H1 (cell line): ENCODE measurements at regions not wholly inside any gene's neighbourhood (a gene's known extent, or its start where the extent isn't known, plus 50 kb on each side); places are given as distances from the start of the nearest gene placed in this dataset.

ENCODE experiments used
- CTCF ChIA-PET: fragments of 300-600 bp; sonication (Branson Sonifier 250); formaldehyde crosslinking; loops from one replicate; lab custom pipeline; 2021; ENCODE audit not compliant: partially characterized antibody; lab: Charles Lee
- POLR2A ChIA-PET: fragments of 300-600 bp; sonication (Branson Sonifier 250); formaldehyde crosslinking; loops from one replicate; lab custom pipeline; 2021; ENCODE audit warnings: inconsistent platforms; ENCODE audit not compliant: partially characterized antibody; lab: Charles Lee
- DNase-seq, 2 experiments: peaks; one replicate each; pipeline versions ENCODE4 v3.0.0 to v3.0.0-alpha.2; 2010 to 2022; ENCODE audit warnings: low spot score in 2 of 2, low read depth in 1 of 2, mixed read lengths in 1 of 2
- FAIRE-seq: peaks from 2 replicates; lab custom pipeline; 2011; peaks lifted over from hg19 to GRCh38; lab: Jason Lieb, UNC
- H2AFZ ChIP-seq: 2 replicates; pipeline ENCODE4 v1.8.1; 2012; ENCODE audit warnings: low read length, inconsistent platforms
- H2AK5ac ChIP-seq: 2 replicates; pipeline ENCODE4 v1.6.1; 2013; ENCODE audit warnings: low read depth, low read length
- H2BK120ac ChIP-seq: replicated peaks from 2 replicates; pipeline ENCODE3; 2013; ENCODE audit warnings: low read depth, low read length, inconsistent platforms
- H2BK12ac ChIP-seq: 2 replicates; pipeline ENCODE4 v1.6.1; 2013; ENCODE audit warnings: low read depth, low read length
- H2BK15ac ChIP-seq: 2 replicates; pipeline ENCODE4 v1.6.1; 2013; ENCODE audit warnings: low read length
- H2BK20ac ChIP-seq: 2 replicates; pipeline ENCODE4 v1.6.1; 2013; ENCODE audit warnings: low read length
- H2BK5ac ChIP-seq: 2 replicates; pipeline ENCODE4 v1.6.1; 2013; ENCODE audit warnings: low read depth, low read length
- H3K14ac ChIP-seq: 2 replicates; pipeline ENCODE4 v1.6.1; 2013; ENCODE audit warnings: inconsistent platforms; ENCODE audit not compliant: insufficient read length
- H3K18ac ChIP-seq: 2 replicates; pipeline ENCODE4 v1.6.1; 2013; ENCODE audit warnings: low read length; ENCODE audit errors: extremely low read depth
- H3K23ac ChIP-seq: 2 replicates; pipeline ENCODE4 v1.6.1; 2013; ENCODE audit warnings: inconsistent platforms; ENCODE audit not compliant: insufficient read length
- H3K23me2 ChIP-seq: 2 replicates; pipeline ENCODE4 v1.6.1; 2013; ENCODE audit warnings: low read depth, low read length
- H3K27ac ChIP-seq: 2 replicates; pipeline ENCODE4 v1.6.1; 2011; ENCODE audit warnings: low read depth, low read length, inconsistent platforms
- H3K27me3 ChIP-seq, 4 experiments: replicated peaks in 1 of 4; 1 replicate in 1 of 4; 2 replicates in 3 of 4; pipeline versions ENCODE4 v1.6.1 to v1.8.1; 2011 to 2013; ENCODE audit warnings: low read length in 3 of 4, mild to moderate bottlenecking in 3 of 4, inconsistent platforms in 2 of 4, mixed read lengths in 2 of 4, moderate library complexity in 1 of 4; ENCODE audit not compliant: control insufficient read depth in 3 of 4, insufficient read depth in 3 of 4; ENCODE audit errors: extremely low read depth in 1 of 4
- H3K36me3 ChIP-seq, 4 experiments: 2 replicates each; pipeline versions ENCODE4 v1.6.1 to v1.8.1; 2011 to 2013; ENCODE audit warnings: mild to moderate bottlenecking in 4 of 4, low read length in 3 of 4, moderate library complexity in 2 of 4, control low read depth in 1 of 4, inconsistent platforms in 1 of 4; ENCODE audit not compliant: insufficient read depth in 4 of 4, control insufficient read depth in 2 of 4
- H3K4ac ChIP-seq: replicated peaks from 2 replicates; pipeline ENCODE3; 2013; ENCODE audit warnings: low read length, low read depth, mixed read lengths, inconsistent platforms; ENCODE audit not compliant: insufficient read length
- H3K4me1 ChIP-seq, 4 experiments: replicated peaks in 1 of 4; 1 replicate in 1 of 4; 2 replicates in 3 of 4; pipeline versions ENCODE4 v1.6.1 to v1.8.1; 2011 to 2013; ENCODE audit warnings: low read length in 3 of 4, inconsistent platforms in 2 of 4, mixed read lengths in 1 of 4; ENCODE audit not compliant: insufficient read depth in 4 of 4, control insufficient read depth in 3 of 4
- H3K4me2 ChIP-seq, 2 experiments: 2 replicates each; pipeline versions ENCODE4 v1.6.1 to v1.8.1; 2011 to 2013; ENCODE audit warnings: low read depth in 2 of 2, low read length in 2 of 2, control low read depth in 1 of 2, inconsistent platforms in 1 of 2, mild to moderate bottlenecking in 1 of 2; ENCODE audit not compliant: insufficient read depth in 1 of 2
- H3K4me3 ChIP-seq, 4 experiments: fragments of 200-600, 300-600 bp in 1 of 4; sonication (generic), shearing (Covaris generic), sonication (Bioruptor Twin) in 1 of 4; 2 replicates each; pipeline versions ENCODE4 v1.5.1 to v1.8.1; 2011 to 2016; ENCODE audit warnings: low read length in 4 of 4, low read depth in 3 of 4, control low read depth in 2 of 4, inconsistent platforms in 2 of 4, mild to moderate bottlenecking in 2 of 4, mixed read lengths in 1 of 4, moderate library complexity in 1 of 4; ENCODE audit not compliant: insufficient read depth in 2 of 4; ENCODE audit errors: extremely low read depth in 1 of 4
- H3K56ac ChIP-seq: replicated peaks from 2 replicates; pipeline ENCODE3; 2013; ENCODE audit warnings: low read depth, mild to moderate bottlenecking, mixed read lengths, low read length, inconsistent platforms; ENCODE audit not compliant: insufficient read length
- H3K79me1 ChIP-seq: 2 replicates; pipeline ENCODE4 v1.6.1; 2013; ENCODE audit warnings: low read depth, low read length, control low read depth
- H3K79me2 ChIP-seq, 2 experiments: 2 replicates each; pipeline versions ENCODE4 v1.6.1 to v1.8.1; 2012 to 2013; ENCODE audit warnings: low read length in 2 of 2, mild to moderate bottlenecking in 2 of 2, inconsistent platforms in 1 of 2; ENCODE audit not compliant: insufficient read depth in 2 of 2, control insufficient read depth in 1 of 2
- H3K9ac ChIP-seq, 4 experiments: replicated peaks in 1 of 4; 1 replicate in 1 of 4; 2 replicates in 3 of 4; pipeline versions ENCODE4 v1.6.1 to v1.8.1; 2011 to 2013; ENCODE audit warnings: low read depth in 3 of 4, low read length in 3 of 4, control low read depth in 2 of 4, mild to moderate bottlenecking in 2 of 4, moderate library complexity in 2 of 4, inconsistent platforms in 1 of 4; ENCODE audit errors: extremely low read depth in 1 of 4
- H3K9me3 ChIP-seq, 2 experiments: 2 replicates each; pipeline versions ENCODE4 v1.6.1 to v1.8.1; 2012 to 2013; ENCODE audit warnings: mild to moderate bottlenecking in 2 of 2, moderate library complexity in 2 of 2, control low read depth in 1 of 2, inconsistent platforms in 1 of 2, low read depth in 1 of 2, low read length in 1 of 2, mixed read lengths in 1 of 2; ENCODE audit not compliant: insufficient read depth in 2 of 2
- H4K20me1 ChIP-seq, 2 experiments: replicated peaks in 1 of 2; 2 replicates each; pipeline versions ENCODE3 to v1.8.1; 2011 to 2013; ENCODE audit warnings: inconsistent platforms in 2 of 2, low read length in 2 of 2, mild to moderate bottlenecking in 1 of 2; ENCODE audit not compliant: insufficient read depth in 2 of 2, control insufficient read depth in 1 of 2
- H4K5ac ChIP-seq: 2 replicates; pipeline ENCODE4 v1.6.1; 2013; ENCODE audit warnings: low read length, low read depth, mixed read lengths, inconsistent platforms; ENCODE audit not compliant: insufficient read length
- H4K8ac ChIP-seq: 2 replicates; pipeline ENCODE4 v1.8.0; 2013; ENCODE audit warnings: mild to moderate bottlenecking, moderate library complexity, low read length, inconsistent platforms; ENCODE audit not compliant: insufficient read depth; ENCODE audit errors: extremely low read depth
- H4K91ac ChIP-seq: replicated peaks from 2 replicates; pipeline ENCODE3; 2013; ENCODE audit warnings: low read length, mixed read lengths, inconsistent platforms; ENCODE audit not compliant: insufficient read length
- BACH1 ChIP-seq: IDR thresholded peaks from 2 replicates; pipeline ENCODE4 v1.6.1; 2012; ENCODE audit warnings: low read length, improper control_type of control experiment
- CREB1 ChIP-seq: IDR thresholded peaks from 2 replicates; pipeline ENCODE4 v1.6.1; 2012; ENCODE audit warnings: inconsistent platforms
- EGR1 ChIP-seq: IDR thresholded peaks from 2 replicates; pipeline ENCODE4 v1.6.1; 2011; ENCODE audit warnings: low read depth, low read length, borderline replicate concordance
- EZH2 ChIP-seq: fragments of 200-600 bp; sonication (generic); IDR thresholded peaks from 2 replicates; pipeline ENCODE4 v1.7.1; 2012; ENCODE audit warnings: low read depth, mild to moderate bottlenecking, moderate library complexity, low read length, inconsistent platforms; ENCODE audit not compliant: severe bottlenecking
- JUND ChIP-seq: IDR thresholded peaks from 2 replicates; pipeline ENCODE4 v1.6.1; 2011; ENCODE audit warnings: mild to moderate bottlenecking, improper control_type of control experiment, low read length
- MAFK ChIP-seq: IDR thresholded peaks from 2 replicates; pipeline ENCODE4 v1.6.1; 2012; ENCODE audit warnings: low read depth, mild to moderate bottlenecking, improper control_type of control experiment, low read length
- NANOG ChIP-seq: IDR thresholded peaks from 2 replicates; pipeline ENCODE4 v1.6.1; 2011; ENCODE audit warnings: low read length, low read depth, mild to moderate bottlenecking, inconsistent platforms; ENCODE audit not compliant: insufficient read depth, poor library complexity, severe bottlenecking
- PHF8 ChIP-seq: fragments of 200-600 bp; sonication (generic); conservative IDR thresholded peaks from 2 replicates; pipeline ENCODE4 v1.7.1; 2012; ENCODE audit warnings: low read depth, mild to moderate bottlenecking, inconsistent platforms, low read length, moderate library complexity
- SAP30 ChIP-seq: fragments of 300-600 bp; sonication (generic); IDR thresholded peaks from 2 replicates; pipeline ENCODE4 v1.7.1; 2012; ENCODE audit warnings: low read length, moderate library complexity, mild to moderate bottlenecking, inconsistent platforms; ENCODE audit not compliant: insufficient read depth, insufficient replicate concordance
- SP1 ChIP-seq: IDR thresholded peaks from 2 replicates; pipeline ENCODE4 v1.6.1; 2011; ENCODE audit warnings: low read depth, low read length
- TAF1 ChIP-seq: IDR thresholded peaks from 2 replicates; pipeline ENCODE4 v1.6.1; 2011; ENCODE audit warnings: mild to moderate bottlenecking, low read depth, low read length
- TBP ChIP-seq: IDR thresholded peaks from 2 replicates; pipeline ENCODE4 v1.6.1; 2011; ENCODE audit warnings: low read depth, low read length, improper control_type of control experiment
- TCF12 ChIP-seq: IDR thresholded peaks from 2 replicates; pipeline ENCODE4 v1.6.1; 2011; ENCODE audit warnings: low read depth, mild to moderate bottlenecking, low read length
- WGBS, 2 experiments: shearing (Covaris generic) in 1 of 2; methylation state at CpG; one replicate each; pipeline versions ENCODE4 v1.1.6 to v1.1.7; 2013 to 2015; ENCODE audit warnings: low lambda C conversion rate in 2 of 2, mixed read lengths in 2 of 2, inconsistent platforms in 1 of 2, low coverage in 1 of 2, missing lambda C conversion rate in 1 of 2; ENCODE audit not compliant: insufficient replicate concordance in 2 of 2, insufficient coverage in 1 of 2, insufficient read length in 1 of 2; ENCODE audit errors: extremely low coverage in 1 of 2, missing lambda C conversion rate in 1 of 2; 5-methylcytosine and 5-hydroxymethylcytosine counted together
- TF ChIP-seq, protein P1 (sequence below), 3 experiments: IDR thresholded peaks; 1 replicate in 2 of 3; 2 replicates in 1 of 3; pipeline versions ENCODE4 v1.5.1 to v1.6.1; 2011; ENCODE audit warnings: low read length in 3 of 3, mild to moderate bottlenecking in 3 of 3, inconsistent platforms in 2 of 3, low read depth in 1 of 3, moderate library complexity in 1 of 3; ENCODE audit not compliant: insufficient read depth in 1 of 3; ENCODE audit errors: control extremely low read depth in 1 of 3

DNA sequence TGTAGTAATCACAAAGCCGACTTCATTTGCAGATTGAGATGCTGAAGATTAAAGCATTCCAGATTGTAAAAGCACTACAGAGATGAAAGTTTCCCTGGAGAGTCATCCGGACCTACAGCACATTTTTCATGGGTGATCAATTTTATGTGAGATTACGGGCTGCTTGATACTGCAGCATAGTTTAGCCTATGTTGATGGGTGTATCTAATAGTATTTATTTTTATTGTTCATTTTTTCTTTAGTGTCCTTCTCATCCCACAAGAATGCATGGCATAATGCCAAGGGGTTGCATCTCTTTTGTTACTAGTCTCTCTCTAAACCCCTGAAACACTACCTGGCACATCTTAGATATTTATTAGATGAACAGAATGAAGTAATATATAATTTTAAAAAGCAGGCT lies 240.4 kb downstream of the MBD2 start:
- Histone ChIP-seq H3K18ac (no peak overlapping the region), H3K36me3 (no peaks in the 10 kb centered on the region; a peak in 1 of 8 replicates), H2AK5ac (no peak overlapping the region), H2BK15ac (no peak overlapping the region), H2BK12ac (no peak overlapping the region), H3K14ac (no peak overlapping the region), H2AFZ (no peak overlapping the region), H3K23me2 (no peaks in the 10 kb centered on the region), H3K9me3 (peaks cover 11% of the 10 kb centered on the region in 2 experiments), H3K27ac (no peak overlapping the region), H3K79me1 (no peaks in the 10 kb centered on the region), H2BK120ac (no peak overlapping the region), H4K91ac (no peak overlapping the region), H3K79me2 (no peaks in the 10 kb centered on the region), H4K8ac (no peak overlapping the region), H2BK20ac (no peak overlapping the region), H4K20me1 (no peaks in the 10 kb centered on the region), H3K4me2 (no peak overlapping the region), H4K5ac (no peak overlapping the region), H3K4me1 (no peaks in the 10 kb centered on the region), H3K4ac (no peak overlapping the region), H3K4me3 (no peak overlapping the region), H3K23ac (no peak overlapping the region), H2BK5ac (no peak overlapping the region), H3K27me3 (no peaks in the 10 kb centered on the region), H3K9ac (no peak overlapping the region), H3K56ac (no peak overlapping the region)
- DNase-seq (no peak), FAIRE-seq (no peak)
- CTCF ChIA-PET: no interaction called here
- POLR2A ChIA-PET: no interaction called here
- 87% methylated on average over 3 of the region's 3 CpGs; no CpG with 5 or more reads in 1 of the 2 experiments for WGBS, 2 experiments
- TF ChIP-seq, protein P1, sequence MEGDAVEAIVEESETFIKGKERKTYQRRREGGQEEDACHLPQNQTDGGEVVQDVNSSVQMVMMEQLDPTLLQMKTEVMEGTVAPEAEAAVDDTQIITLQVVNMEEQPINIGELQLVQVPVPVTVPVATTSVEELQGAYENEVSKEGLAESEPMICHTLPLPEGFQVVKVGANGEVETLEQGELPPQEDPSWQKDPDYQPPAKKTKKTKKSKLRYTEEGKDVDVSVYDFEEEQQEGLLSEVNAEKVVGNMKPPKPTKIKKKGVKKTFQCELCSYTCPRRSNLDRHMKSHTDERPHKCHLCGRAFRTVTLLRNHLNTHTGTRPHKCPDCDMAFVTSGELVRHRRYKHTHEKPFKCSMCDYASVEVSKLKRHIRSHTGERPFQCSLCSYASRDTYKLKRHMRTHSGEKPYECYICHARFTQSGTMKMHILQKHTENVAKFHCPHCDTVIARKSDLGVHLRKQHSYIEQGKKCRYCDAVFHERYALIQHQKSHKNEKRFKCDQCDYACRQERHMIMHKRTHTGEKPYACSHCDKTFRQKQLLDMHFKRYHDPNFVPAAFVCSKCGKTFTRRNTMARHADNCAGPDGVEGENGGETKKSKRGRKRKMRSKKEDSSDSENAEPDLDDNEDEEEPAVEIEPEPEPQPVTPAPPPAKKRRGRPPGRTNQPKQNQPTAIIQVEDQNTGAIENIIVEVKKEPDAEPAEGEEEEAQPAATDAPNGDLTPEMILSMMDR (IDR thresholded peaks at IDR 0.05; ENCODE audit: control extremely low read depth in 1 of 3, insufficient read depth in 1 of 3, low read depth in 1 of 3, low read length in 3 of 3): no peak
- TF ChIP-seq TAF1 (no peak), PHF8 (no peak), MAFK (no peak), NANOG (no peak), TCF12 (no peak), SP1 (no peak), EGR1 (no peak), BACH1 (no peak), EZH2 (no peak), CREB1 (no peak), JUND (no peak), TBP (no peak), SAP30 (no peak)
